Colonic mucosa (tissue), 4 donors: ENCODE measurements at regions not wholly inside any gene's neighbourhood (a gene's known extent, or its start where the extent isn't known, plus 50 kb on each side); places are given as distances from the start of the nearest gene placed in this dataset.

Source experiments
- DNase-seq: peaks from one replicate; pipeline ENCODE4 v3.0.0-alpha.2; 2020
- H3K27ac ChIP-seq: fragments of 200-600 bp; one replicate; pipeline ENCODE4 v1.8.0; 2021
- H3K27me3 ChIP-seq: fragments of 200-600 bp; one replicate; pipeline ENCODE4 v1.8.0; 2021
- H3K36me3 ChIP-seq: fragments of 200-600 bp; one replicate; pipeline ENCODE4 v1.8.0; 2021
- H3K4me1 ChIP-seq: fragments of 200-600 bp; one replicate; pipeline ENCODE4 v1.8.0; 2021; ENCODE audit warnings: mild to moderate bottlenecking
- H3K4me3 ChIP-seq: fragments of 200-600 bp; one replicate; pipeline ENCODE4 v1.8.0; 2021
- H3K9ac ChIP-seq, 2 donors: one replicate each; pipeline ENCODE4 v1.7.0; 2013; ENCODE audit warnings: control low read depth in 2 of 2, low read depth in 2 of 2, low read length in 2 of 2
- H3K9me3 ChIP-seq: fragments of 200-600 bp; one replicate; pipeline ENCODE4 v1.8.0; 2021
- CTCF ChIP-seq: fragments of 200-600 bp; IDR thresholded peaks from one replicate; pipeline ENCODE4 v1.8.0; 2022; ENCODE audit warnings: antibody characterized with exemption, mild to moderate bottlenecking
- intact Hi-C: fragments of 100-400 bp; cut with DNase I; formaldehyde crosslinking; loops from one replicate; pipeline ENCODE4 v1.14.1; 2022
- donor health status: healthy.
- donor health status: DM: no; HTN: no; CAD: no.
- donor health status: DM: no; HTN: no; CAD: no.

DNA sequence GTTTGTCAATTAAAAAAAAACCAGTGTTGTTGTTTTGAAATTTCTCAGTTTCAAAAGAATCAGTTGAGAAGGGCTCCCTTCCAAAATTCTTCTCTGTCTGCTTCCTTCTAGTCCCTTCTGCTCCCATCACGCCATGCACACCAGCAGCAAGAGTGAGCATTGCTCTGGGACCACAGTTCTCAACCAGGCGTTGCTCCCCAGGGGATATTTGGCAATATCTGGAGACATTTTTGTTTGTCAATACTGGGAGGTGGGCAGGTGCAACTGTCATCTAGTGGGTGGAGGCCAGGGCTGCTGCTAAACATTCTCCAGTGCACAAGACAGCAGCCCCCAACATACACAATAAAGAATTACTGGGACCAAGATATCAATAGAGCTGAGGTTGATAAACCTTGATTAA lies 74.8 kb upstream of the EGFL6 start:
- no peak for TF ChIP-seq CTCF
- Histone ChIP-seq H3K9me3 (no peaks in the 10 kb centered on the region), H3K9ac (no peak overlapping the region), H3K4me3 (no peak overlapping the region), H3K4me1 (no peaks in the 10 kb centered on the region), H3K36me3 (no peaks in the 10 kb centered on the region), H3K27ac (no peak overlapping the region), H3K27me3 (no peaks in the 10 kb centered on the region)
- DNase-seq = no peak
- intact Hi-C loops = no loop called here

GRCh38 chrX:13493659-13494058 lies 75.7 kb upstream of the EGFL6 start:
- no peaks in the 10 kb centered on the region for H3K4me1 ChIP-seq
- no peak overlapping the region for H3K4me3 ChIP-seq
- no peaks in the 10 kb centered on the region for H3K36me3 ChIP-seq
- no peak for DNase-seq
- H3K27ac ChIP-seq = no peak overlapping the region
- H3K9ac ChIP-seq = no peak overlapping the region
- H3K9me3 ChIP-seq = no peaks in the 10 kb centered on the region
- no peak for TF ChIP-seq CTCF
- H3K27me3 ChIP-seq = no peaks in the 10 kb centered on the region
- intact Hi-C loops = no loop called here

DNA sequence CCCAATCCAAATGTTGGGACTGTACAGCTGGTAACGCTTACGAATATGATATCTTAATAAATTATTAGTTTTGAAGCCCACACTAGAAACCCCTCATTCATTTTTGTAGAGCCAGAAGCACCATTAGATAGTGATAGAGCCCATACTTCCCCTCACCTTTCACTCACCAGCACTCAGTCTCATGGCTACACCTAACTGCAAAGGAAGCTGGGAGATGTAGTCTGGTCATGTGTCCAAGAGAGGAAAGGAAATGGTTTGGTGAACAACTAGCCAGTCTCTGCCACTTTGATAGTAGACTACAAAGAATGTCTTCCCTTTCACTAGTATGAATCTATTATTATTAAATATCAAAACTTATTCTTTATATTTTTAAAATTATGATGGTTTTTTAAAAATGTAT lies 77.1 kb upstream of the EGFL6 start:
- Histone ChIP-seq H3K27me3 (no peaks in the 10 kb centered on the region), H3K9ac (no peak overlapping the region), H3K36me3 (no peaks in the 10 kb centered on the region), H3K4me3 (no peak overlapping the region), H3K4me1 (no peaks in the 10 kb centered on the region), H3K27ac (no peak overlapping the region), H3K9me3 (no peaks in the 10 kb centered on the region)
- intact Hi-C loops = no loop called here
- DNase-seq = no peak
- TF ChIP-seq CTCF = no peak

- H3K9me3 ChIP-seq = no peaks in the 10 kb centered on the region
- no peak for DNase-seq
- TF ChIP-seq CTCF = no peak
- H3K27ac ChIP-seq = no peak overlapping the region
- H3K36me3 ChIP-seq = no peaks in the 10 kb centered on the region
- no peak overlapping the region for H3K9ac ChIP-seq
- no peak overlapping the region for H3K4me3 ChIP-seq
- no peaks in the 10 kb centered on the region for H3K4me1 ChIP-seq
- no peaks in the 10 kb centered on the region for H3K27me3 ChIP-seq
- intact Hi-C loops = no loop called here
These were observed 78.3 kb upstream of the EGFL6 start for GRCh38 chrX:13491061-13491460.

GRCh38 chrX:13489454-13489853 lies 79.9 kb upstream of the EGFL6 start:
- intact Hi-C loops = loop anchor here (5.0 to 10.0 kb wide), 2 partner anchors 395 to 542 kb away; no protein-coding TSS in a partner anchor
- TF ChIP-seq CTCF = no peak
- Histone ChIP-seq H3K36me3 (no peaks in the 10 kb centered on the region), H3K9me3 (no peaks in the 10 kb centered on the region), H3K4me3 (no peak overlapping the region), H3K4me1 (no peaks in the 10 kb centered on the region), H3K27ac (peak overlapping the region; percentile 65), H3K27me3 (no peaks in the 10 kb centered on the region), H3K9ac (no peak overlapping the region)
- peak; percentile 57 for DNase-seq
